ENCODE measurements at regions not wholly inside any gene's neighbourhood (a gene's known extent, or its start where the extent isn't known, plus 50 kb on each side); places are given as distances from the start of the nearest gene placed in this dataset.

DNA sequence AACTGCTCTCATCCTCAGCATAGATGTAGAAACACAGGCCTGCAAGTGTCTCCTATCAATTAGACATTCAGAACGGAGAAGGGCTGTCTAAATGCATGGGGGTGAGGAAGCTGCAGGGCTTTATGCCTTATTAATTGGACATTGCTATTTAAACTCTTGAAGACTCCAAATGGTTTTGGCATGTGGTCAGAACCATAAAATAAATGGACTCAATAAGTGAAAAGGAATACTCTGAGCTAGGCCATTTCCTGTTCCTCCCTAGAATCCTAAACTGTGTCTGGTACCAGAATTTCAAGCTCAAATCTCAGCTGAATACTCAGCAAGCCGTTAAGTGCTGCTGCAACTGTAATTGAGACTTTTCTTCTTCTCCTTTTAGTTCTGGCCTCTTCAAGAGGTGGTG is 80.4 kb upstream of the C1orf87 start:
- TF ChIP-seq, protein P1, sequence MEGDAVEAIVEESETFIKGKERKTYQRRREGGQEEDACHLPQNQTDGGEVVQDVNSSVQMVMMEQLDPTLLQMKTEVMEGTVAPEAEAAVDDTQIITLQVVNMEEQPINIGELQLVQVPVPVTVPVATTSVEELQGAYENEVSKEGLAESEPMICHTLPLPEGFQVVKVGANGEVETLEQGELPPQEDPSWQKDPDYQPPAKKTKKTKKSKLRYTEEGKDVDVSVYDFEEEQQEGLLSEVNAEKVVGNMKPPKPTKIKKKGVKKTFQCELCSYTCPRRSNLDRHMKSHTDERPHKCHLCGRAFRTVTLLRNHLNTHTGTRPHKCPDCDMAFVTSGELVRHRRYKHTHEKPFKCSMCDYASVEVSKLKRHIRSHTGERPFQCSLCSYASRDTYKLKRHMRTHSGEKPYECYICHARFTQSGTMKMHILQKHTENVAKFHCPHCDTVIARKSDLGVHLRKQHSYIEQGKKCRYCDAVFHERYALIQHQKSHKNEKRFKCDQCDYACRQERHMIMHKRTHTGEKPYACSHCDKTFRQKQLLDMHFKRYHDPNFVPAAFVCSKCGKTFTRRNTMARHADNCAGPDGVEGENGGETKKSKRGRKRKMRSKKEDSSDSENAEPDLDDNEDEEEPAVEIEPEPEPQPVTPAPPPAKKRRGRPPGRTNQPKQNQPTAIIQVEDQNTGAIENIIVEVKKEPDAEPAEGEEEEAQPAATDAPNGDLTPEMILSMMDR (IDR thresholded peaks at IDR 0.05; ENCODE audit: insufficient read depth, low read length, poor library complexity, severe bottlenecking): no peak
- no peak for TF ChIP-seq EZH2phosphoT487 (conservative IDR thresholded peaks at IDR 0.05; ENCODE audit: low read length)

Measured in SU-DHL-6 (cell line).